OCI-LY7 (cell line): ENCODE measurements at regions not wholly inside any gene's neighbourhood (a gene's known extent, or its start where the extent isn't known, plus 50 kb on each side); places are given as distances from the start of the nearest gene placed in this dataset.
"Not testable (repeated sequence)": the region's sequence is repeated elsewhere in the genome, so short reads cannot be mapped to it uniquely, and the experiment has no call there.

Experiments used
- BruUV-seq: library from RNA; stranded (reverse); fragments of 400-500 nt; replicated peaks from 2 replicates; lab custom pipeline; 2021; lab: Mats Ljungman, UMichigan
- CTCF ChIA-PET: fragments of 300-600 bp; sonication (Branson Sonifier 250); formaldehyde crosslinking; loops from one replicate; lab custom pipeline; 2022; ENCODE audit warnings: antibody characterized with exemption; ENCODE audit not compliant: unreplicated experiment; lab: Charles Lee
- POLR2A ChIA-PET: fragments of 300-600 bp; sonication (Branson Sonifier 250); formaldehyde crosslinking; loops from one replicate; lab custom pipeline; 2022; ENCODE audit warnings: antibody characterized with exemption; lab: Charles Lee
- DNase-seq: peaks from one replicate; pipeline ENCODE4 v3.0.0-alpha.2; 2015; ENCODE audit warnings: low spot score
- H2AFZ ChIP-seq: fragments of 200-600 bp; sonication (generic), shearing (Covaris generic); 2 replicates; pipeline ENCODE4 v1.6.1; 2014; ENCODE audit warnings: mild to moderate bottlenecking, antibody characterized with exemption, low read length, moderate library complexity
- H3K27ac ChIP-seq: fragments of 200-600 bp; sonication (generic); 2 replicates; pipeline ENCODE4 v1.5.1; 2014; ENCODE audit warnings: mixed run types, low read depth, mild to moderate bottlenecking, moderate library complexity, low read length, inconsistent platforms; ENCODE audit not compliant: poor library complexity, severe bottlenecking
- H3K36me3 ChIP-seq: fragments of 200-600 bp; sonication (generic); 2 replicates; pipeline ENCODE4 v1.6.1; 2014; ENCODE audit warnings: mild to moderate bottlenecking, antibody characterized with exemption, low read length, moderate library complexity, mixed read lengths; ENCODE audit not compliant: insufficient read depth
- H3K4me1 ChIP-seq: fragments of 200-600 bp; sonication (generic); 2 replicates; pipeline ENCODE4 v1.5.1; 2014; ENCODE audit warnings: mild to moderate bottlenecking, low read length; ENCODE audit not compliant: insufficient read depth, poor library complexity, severe bottlenecking
- H3K4me2 ChIP-seq: fragments of 200-600 bp; sonication (generic); 2 replicates; pipeline ENCODE4 v1.6.1; 2014; ENCODE audit warnings: mild to moderate bottlenecking, low read length
- H3K4me3 ChIP-seq: fragments of 200-600 bp; sonication (generic); 2 replicates; pipeline ENCODE4 v1.5.1; 2014; ENCODE audit warnings: mild to moderate bottlenecking, low read depth, low read length; ENCODE audit not compliant: poor library complexity, severe bottlenecking
- H3K79me2 ChIP-seq: fragments of 200-600 bp; sonication (generic); 2 replicates; pipeline ENCODE4 v1.6.1; 2016; ENCODE audit warnings: low read depth, mild to moderate bottlenecking, low read length, moderate library complexity, mixed read lengths; ENCODE audit not compliant: insufficient read depth
- H3K9me2 ChIP-seq: fragments of 200-600 bp; sonication (generic); 2 replicates; pipeline ENCODE4 v1.6.1; 2016; ENCODE audit warnings: mild to moderate bottlenecking, low read length, mixed read lengths; ENCODE audit not compliant: insufficient read depth
- H3K9me3 ChIP-seq: fragments of 200-600 bp; sonication (generic); 2 replicates; pipeline ENCODE4 v1.6.1; 2014; ENCODE audit warnings: mild to moderate bottlenecking, mixed run types, low read length, mixed read lengths
- H4K20me1 ChIP-seq: fragments of 200-600 bp; sonication (generic); 2 replicates; pipeline ENCODE4 v1.6.1; 2014; ENCODE audit warnings: mild to moderate bottlenecking, antibody characterized with exemption, low read length, moderate library complexity, mixed read lengths; ENCODE audit not compliant: insufficient read depth
- CTCF ChIP-seq: fragments of 200-600 bp; sonication (generic); conservative IDR thresholded peaks from 2 replicates; pipeline ENCODE4 v1.5.1; 2014; ENCODE audit warnings: mild to moderate bottlenecking, antibody characterized with exemption, low read length, moderate library complexity, mixed read lengths
- EZH2phosphoT487 ChIP-seq: fragments of 200-600 bp; sonication (generic); IDR thresholded peaks from 2 replicates; pipeline ENCODE4 v1.6.1; 2018; ENCODE audit warnings: low read depth, borderline replicate concordance, mild to moderate bottlenecking, mixed run types, antibody characterized with exemption, low read length, moderate library complexity, mixed read lengths
- intact Hi-C: fragments of 100-400 bp; cut with micrococcal nuclease; formaldehyde crosslinking; loops from one replicate; pipeline ENCODE4 v1.10.0; 2022; ENCODE audit not compliant: unreplicated experiment

- Histone ChIP-seq H3K36me3 (no peaks in the 10 kb centered on the region), H3K4me3 (no peak overlapping the region), H3K9me3 (no peaks in the 10 kb centered on the region), H4K20me1 (no peaks in the 10 kb centered on the region), H3K79me2 (no peaks in the 10 kb centered on the region), H3K27ac (no peak overlapping the region), H2AFZ (no peak overlapping the region), H3K4me1 (no peaks in the 10 kb centered on the region), H3K9me2 (no peaks in the 10 kb centered on the region), H3K4me2 (no peak overlapping the region)
- ChIA-PET CTCF (no interaction called here), POLR2A (no interaction called here)
- BruUV-seq = no TSS peak
- intact Hi-C loops = no loop called here
- DNase-seq = no peak
- TF ChIP-seq EZH2phosphoT487 = no peak
- TF ChIP-seq CTCF = no peak
Observed at GRCh38 chr4:171334549-171334948, 478.7 kb upstream of the GALNTL6 start.

GRCh38 chr4:171308661-171309060 is 504.5 kb upstream of the GALNTL6 start:
- no peak for DNase-seq
- Histone ChIP-seq H3K9me3 (no peaks in the 10 kb centered on the region), H4K20me1 (no peaks in the 10 kb centered on the region), H3K27ac (no peak overlapping the region), H2AFZ (no peak overlapping the region), H3K4me2 (no peak overlapping the region), H3K79me2 (no peaks in the 10 kb centered on the region), H3K4me1 (no peaks in the 10 kb centered on the region), H3K36me3 (no peaks in the 10 kb centered on the region), H3K9me2 (no peaks in the 10 kb centered on the region), H3K4me3 (no peak overlapping the region)
- POLR2A ChIA-PET = interaction anchor here (0.7 kb wide), 2 partner anchors 30 to 378 kb away, joined by 3 read pairs; no protein-coding TSS in a partner anchor
- no TSS peak for BruUV-seq
- CTCF ChIA-PET = no interaction called here
- no peak for TF ChIP-seq CTCF
- intact Hi-C loops = no loop called here

GRCh38 chr4:171298048-171298718 is 515.0 kb upstream of the GALNTL6 start:
- H2AFZ ChIP-seq, CTCF ChIA-PET, H3K36me3 ChIP-seq, H3K4me3 ChIP-seq, H3K4me2 ChIP-seq, H3K27ac ChIP-seq, H3K9me3 ChIP-seq, H4K20me1 ChIP-seq, DNase-seq, H3K4me1 ChIP-seq, BruUV-seq, H3K79me2 ChIP-seq, POLR2A ChIA-PET, intact Hi-C loops, H3K9me2 ChIP-seq: not testable (repeated sequence)
